Heart right ventricle (tissue), 16 donors: ENCODE measurements at regions not wholly inside any gene's neighbourhood (a gene's known extent, or its start where the extent isn't known, plus 50 kb on each side); places are given as distances from the start of the nearest gene placed in this dataset.

Source experiments
- ATAC-seq, 8 donors: fragments of 200-7000 bp; cut with Tn5 transposase; one replicate each; pipeline ENCODE4 v1.9.1; 2020; ENCODE audit warnings: mild to moderate bottlenecking in 8 of 8, moderate library complexity in 8 of 8, moderate number of reproducible peaks in 1 of 8
- DNase-seq, 2 donors: peaks; one replicate each; pipeline ENCODE4 v3.0.0-alpha.2; 2020
- H3K27ac ChIP-seq, 10 donors: fragments of 200-600 bp; sonication (generic) in 2 of 10; one replicate each; pipeline versions ENCODE4 v1.5.0 to v1.8.0; 2020 to 2022; ENCODE audit warnings: mild to moderate bottlenecking in 3 of 10
- H3K27me3 ChIP-seq, 7 donors: fragments of 200-600 bp; one replicate each; pipeline ENCODE4 v1.8.0; 2021 to 2022; ENCODE audit warnings: mild to moderate bottlenecking in 2 of 7
- H3K36me3 ChIP-seq, 9 donors: fragments of 200-600 bp; sonication (generic) in 1 of 9; one replicate each; pipeline versions ENCODE4 v1.5.0 to v1.8.0; 2020 to 2022; ENCODE audit warnings: mild to moderate bottlenecking in 2 of 9
- H3K4me1 ChIP-seq, 9 donors: fragments of 200-600 bp; sonication (generic) in 1 of 9; one replicate each; pipeline versions ENCODE4 v1.5.0 to v1.8.0; 2020 to 2022; ENCODE audit warnings: mild to moderate bottlenecking in 4 of 9
- H3K4me3 ChIP-seq, 10 donors: fragments of 200-600 bp; sonication (generic) in 2 of 10; one replicate each; pipeline versions ENCODE4 v1.5.0 to v1.8.0; 2020 to 2022; ENCODE audit warnings: mild to moderate bottlenecking in 7 of 10, moderate library complexity in 2 of 10
- H3K9me3 ChIP-seq, 11 donors: fragments of 200-600 bp in 10 of 11; sonication (generic) in 2 of 11; one replicate each; pipeline versions ENCODE4 v1.5.0 to v1.8.0; 2013 to 2022; ENCODE audit warnings: mild to moderate bottlenecking in 2 of 11, control low read depth in 1 of 11, moderate library complexity in 1 of 11
- WGBS, 2 donors: extraction: QIAGEN DNeasy Blood & Tissue Kit; methylation state at CpG; one replicate each; pipeline ENCODE4 v1.1.7; 2013; ENCODE audit warnings: inconsistent platforms in 1 of 2; 5-methylcytosine and 5-hydroxymethylcytosine counted together
- intact Hi-C, 10 donors: fragments of 100-400 bp; cut with DNase I; formaldehyde crosslinking; loops; one replicate each; pipeline versions ENCODE4 v1.11.1 to v1.14.2; 2022
- TF ChIP-seq, protein P1 (sequence below), 9 donors: fragments of 200-600 bp; sonication (generic) in 2 of 9; IDR thresholded peaks; one replicate each; pipeline versions ENCODE4 v1.5.0 to v1.8.0; 2021 to 2022; ENCODE audit warnings: antibody characterized with exemption in 9 of 9, mild to moderate bottlenecking in 5 of 9, moderate library complexity in 1 of 9
- donor health status: Arrhythmogenic right ventricular cardiomyopathy.
- donor health status: ischemic (EF 13 %, LVEDD 7.1; RV severe dilation, severe dysfunction).
- donor health status: healthy with polysubstance abuse.
- donor health status: DM: no; HTN: yes; CAD: no.
- donor health status: DM: no; HTN: no; CAD: no.
- donor health status: ischemic (EF 25% LVEDD 6.9; RV normal size, moderate dysfunction).
- donor health status: ischemic (EF 25% LVEDD 5.7; RV mildly dilated, moderate dysfunction).
- donor health status: healthy.
- donor health status: DM: yes; HTN: yes; CAD: no.
- donor health status: Ischemic cardiomyopathy.
- donor health status: ischemic (EF 35%, LVEDD 5.7; RV mildly dilated, moderate dysfunction).
- donor health status: nonischemic (EF 11% LVEDD 7.7; RV severe dilation, severe dysfunction).
- donor health status: DM: yes; HTN: yes; CAD: no.
- donor health status: PGD.
- donor health status: ischemic (EF 29% LVEDD 5.4; RV normal size, mild dysfunction).
- donor health status: nonischemic (EF 23%, LVEDD 6.1; RV moderate dilation, normal function).

DNA sequence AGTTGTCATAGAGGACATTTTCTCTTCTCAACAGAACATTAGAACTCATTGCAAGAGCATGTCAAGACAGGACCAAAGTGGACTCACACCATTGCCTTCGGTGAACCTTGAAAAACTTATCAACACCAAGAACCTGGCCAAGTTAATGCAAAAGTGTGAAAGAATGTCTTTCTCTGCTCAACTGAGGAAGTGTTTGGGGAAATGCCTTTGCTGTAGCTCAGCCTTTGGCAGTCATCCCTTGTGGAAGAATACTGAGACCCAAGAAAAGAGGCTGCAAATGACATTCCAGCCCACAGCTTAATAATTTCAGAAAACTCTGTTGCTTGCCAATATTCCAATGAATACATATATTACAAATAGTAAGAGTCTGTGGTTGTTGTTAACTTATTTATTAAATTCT lies 728.8 kb upstream of the PIK3C3 start:
- Histone ChIP-seq H3K27me3 (no peaks in the 10 kb centered on the region), H3K9me3 (peaks cover 0 to 11% (median 0%) of the 10 kb centered on the region in 11 donors), H3K4me3 (no peak overlapping the region), H3K36me3 (no peaks in the 10 kb centered on the region), H3K4me1 (no peaks in the 10 kb centered on the region), H3K27ac (no peak overlapping the region)
- WGBS, 2 donors = 41 to 59% methylated on average over 1 of the region's 1 CpG
- DNase-seq (no peak), ATAC-seq (no peak)
- TF ChIP-seq, protein P1, sequence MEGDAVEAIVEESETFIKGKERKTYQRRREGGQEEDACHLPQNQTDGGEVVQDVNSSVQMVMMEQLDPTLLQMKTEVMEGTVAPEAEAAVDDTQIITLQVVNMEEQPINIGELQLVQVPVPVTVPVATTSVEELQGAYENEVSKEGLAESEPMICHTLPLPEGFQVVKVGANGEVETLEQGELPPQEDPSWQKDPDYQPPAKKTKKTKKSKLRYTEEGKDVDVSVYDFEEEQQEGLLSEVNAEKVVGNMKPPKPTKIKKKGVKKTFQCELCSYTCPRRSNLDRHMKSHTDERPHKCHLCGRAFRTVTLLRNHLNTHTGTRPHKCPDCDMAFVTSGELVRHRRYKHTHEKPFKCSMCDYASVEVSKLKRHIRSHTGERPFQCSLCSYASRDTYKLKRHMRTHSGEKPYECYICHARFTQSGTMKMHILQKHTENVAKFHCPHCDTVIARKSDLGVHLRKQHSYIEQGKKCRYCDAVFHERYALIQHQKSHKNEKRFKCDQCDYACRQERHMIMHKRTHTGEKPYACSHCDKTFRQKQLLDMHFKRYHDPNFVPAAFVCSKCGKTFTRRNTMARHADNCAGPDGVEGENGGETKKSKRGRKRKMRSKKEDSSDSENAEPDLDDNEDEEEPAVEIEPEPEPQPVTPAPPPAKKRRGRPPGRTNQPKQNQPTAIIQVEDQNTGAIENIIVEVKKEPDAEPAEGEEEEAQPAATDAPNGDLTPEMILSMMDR (IDR thresholded peaks at IDR 0.05) = no peak
- intact Hi-C loops = no loop called here

DNA sequence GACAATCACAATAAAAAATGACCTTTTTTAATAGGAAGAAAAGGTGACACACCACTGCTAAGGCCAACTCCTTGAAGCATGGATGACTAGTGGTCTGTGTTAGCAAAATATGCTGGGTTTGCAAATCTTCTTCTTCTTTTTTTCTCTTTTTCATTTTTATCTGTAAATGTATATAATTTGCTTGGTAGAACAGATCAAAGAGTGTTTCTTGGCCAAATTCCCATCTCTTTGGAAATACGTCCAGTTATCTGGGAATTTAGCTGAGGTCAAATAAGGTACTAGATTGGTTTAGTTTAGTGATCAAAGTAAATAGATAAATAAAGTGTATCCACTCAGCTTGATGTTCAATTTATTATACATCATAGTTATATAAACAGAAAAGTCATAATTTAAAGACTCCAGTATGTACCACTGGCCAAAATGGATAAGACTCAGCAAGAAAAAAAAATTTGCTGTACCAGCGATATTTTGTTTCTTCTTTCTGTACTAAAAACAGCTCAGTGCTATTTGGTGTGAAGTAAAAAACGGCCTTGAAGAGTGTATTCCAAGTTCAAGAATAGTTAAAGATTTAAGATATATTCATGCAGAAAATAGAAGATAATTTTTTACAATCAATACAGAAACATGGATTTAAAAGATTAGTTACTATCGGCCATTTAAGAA lies 738.6 kb upstream of the PIK3C3 start:
- no peak overlapping the region for H3K4me3 ChIP-seq
- 82 to 91% methylated on average over 4 of the region's 4 CpGs for WGBS, 2 donors
- H3K4me1 ChIP-seq = no peaks in the 10 kb centered on the region
- DNase-seq (no peak), ATAC-seq (no peak)
- H3K36me3 ChIP-seq = no peaks in the 10 kb centered on the region
- H3K27me3 ChIP-seq = no peaks in the 10 kb centered on the region
- TF ChIP-seq, protein P1 (IDR thresholded peaks at IDR 0.05) = no peak
- no peak overlapping the region for H3K27ac ChIP-seq
- intact Hi-C loops = no loop called here
- H3K9me3 ChIP-seq = peaks cover 0 to 8% (median 0%) of the 10 kb centered on the region in 11 donors

DNA sequence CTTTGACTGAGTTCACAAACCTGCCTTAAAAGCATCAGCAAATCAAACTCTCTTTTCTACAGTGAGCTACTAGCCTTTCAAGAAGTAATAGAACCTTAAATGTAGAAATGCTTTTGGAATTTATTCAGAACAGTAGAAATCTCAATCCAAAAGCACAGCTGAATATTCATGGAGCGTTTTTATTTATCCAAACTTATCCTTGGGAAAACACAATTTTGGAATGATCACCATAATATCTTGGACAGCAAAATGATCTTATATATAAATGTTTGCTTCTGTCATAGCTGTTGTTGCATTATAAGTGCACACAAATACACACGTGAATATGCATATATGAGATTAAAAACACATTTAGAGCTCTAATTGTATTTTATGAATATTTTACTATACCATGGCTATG lies 747.3 kb upstream of the PIK3C3 start:
- ATAC-seq (no peak), DNase-seq (no peak)
- Histone ChIP-seq H3K27me3 (no peaks in the 10 kb centered on the region), H3K36me3 (no peaks in the 10 kb centered on the region), H3K4me3 (no peak overlapping the region), H3K4me1 (no peaks in the 10 kb centered on the region), H3K27ac (no peak overlapping the region), H3K9me3 (no peaks in the 10 kb centered on the region)
- TF ChIP-seq, protein P1 (IDR thresholded peaks at IDR 0.05) = no peak
- intact Hi-C loops = no loop called here
- 74 to 79% methylated on average over 2 of the region's 2 CpGs for WGBS, 2 donors

DNA sequence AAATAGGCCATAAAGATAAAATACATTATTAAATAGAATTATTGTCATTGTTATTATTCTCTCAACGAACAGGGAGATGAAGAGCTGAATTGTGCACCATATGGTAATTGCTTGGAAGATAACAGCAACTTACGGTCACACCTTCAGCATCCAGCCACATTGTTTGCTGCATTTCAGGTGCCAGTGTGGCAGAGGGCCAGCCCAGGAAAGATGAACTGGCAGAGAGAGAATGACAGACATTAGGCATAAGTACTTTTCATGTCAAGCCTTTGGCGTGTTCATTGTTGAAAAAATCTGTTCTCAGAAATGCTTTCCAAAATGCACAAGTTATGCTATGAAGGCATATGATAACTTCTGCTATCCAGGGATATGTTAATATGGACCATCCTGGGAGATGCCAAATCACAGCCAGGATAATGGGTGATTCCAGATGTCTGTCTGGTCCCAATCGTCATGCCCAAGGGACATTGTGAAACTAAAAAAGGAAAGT lies 748.6 kb upstream of the PIK3C3 start:
- intact Hi-C loops = no loop called here
- ATAC-seq (no peak), DNase-seq (no peak)
- no peak overlapping the region for H3K27ac ChIP-seq
- H3K4me3 ChIP-seq = no peak overlapping the region
- TF ChIP-seq, protein P1 (IDR thresholded peaks at IDR 0.05) = no peak
- H3K27me3 ChIP-seq = no peaks in the 10 kb centered on the region
- H3K4me1 ChIP-seq = no peaks in the 10 kb centered on the region
- 72 to 81% methylated on average over 4 of the region's 4 CpGs for WGBS, 2 donors
- no peaks in the 10 kb centered on the region for H3K36me3 ChIP-seq
- H3K9me3 ChIP-seq = no peaks in the 10 kb centered on the region
